Ascending aorta (tissue), 2 donors: ENCODE measurements at regions not wholly inside any gene's neighbourhood (a gene's known extent, or its start where the extent isn't known, plus 50 kb on each side); places are given as distances from the start of the nearest gene placed in this dataset.
A peak's percentile ranks its signal among the peaks of the same experiment; 100 is the strongest.

ENCODE experiments used
- DNase-seq, 2 donors: peaks; one replicate each; pipeline ENCODE4 v3.0.0-alpha.2; 2019; ENCODE audit warnings: low spot score in 2 of 2
- H3K27ac ChIP-seq, 2 donors: fragments of 200-600 bp; sonication (generic); one replicate each; pipeline ENCODE4 v1.5.1; 2016 to 2017; ENCODE audit warnings: mild to moderate bottlenecking in 1 of 2
- H3K27me3 ChIP-seq: fragments of 200-600 bp; sonication (generic); one replicate; pipeline ENCODE4 v1.5.1; 2017
- H3K36me3 ChIP-seq, 2 donors: fragments of 200-600 bp; sonication (generic); one replicate each; pipeline ENCODE4 v1.5.1; 2016
- H3K4me1 ChIP-seq, 2 donors: fragments of 200-600 bp; sonication (generic); one replicate each; pipeline ENCODE4 v1.5.1; 2016 to 2017; ENCODE audit warnings: mild to moderate bottlenecking in 1 of 2
- H3K4me3 ChIP-seq, 2 donors: fragments of 200-600 bp; sonication (generic); one replicate each; pipeline ENCODE4 v1.5.1; 2016 to 2017; ENCODE audit warnings: mild to moderate bottlenecking in 1 of 2
- H3K9me3 ChIP-seq, 2 donors: fragments of 200-600 bp; sonication (generic); one replicate each; pipeline ENCODE4 v1.5.1; 2016
- CTCF ChIP-seq, 3 experiments: fragments of 200-600 bp in 2 of 3; fragments of 450-650 bp in 1 of 3; sonication (generic) in 2 of 3; IDR thresholded peaks; one replicate each; pipeline ENCODE4 v1.5.1; 2016 to 2019; ENCODE audit warnings: antibody characterized with exemption in 3 of 3, mild to moderate bottlenecking in 1 of 3, moderate library complexity in 1 of 3
- intact Hi-C: fragments of 100-400 bp; cut with DNase I; formaldehyde crosslinking; loops from one replicate; pipeline ENCODE4 v1.15.1; 2023

- Histone ChIP-seq H3K4me1 (peaks cover 0 to 12% of the 10 kb centered on the region in 2 donors), H3K4me3 (no peak overlapping the region), H3K27me3 (no peaks in the 10 kb centered on the region), H3K27ac (no peak overlapping the region), H3K9me3 (no peaks in the 10 kb centered on the region), H3K36me3 (no peaks in the 10 kb centered on the region)
- intact Hi-C loops, result no loop called here
- no peak for TF ChIP-seq CTCF (IDR thresholded peaks at IDR 0.05)
- peak in 1 of 2 donors; percentile 35 for DNase-seq
These were observed 173.3 kb upstream of the TNP1 start for GRCh38 chr2:217033186-217033585.

DNA sequence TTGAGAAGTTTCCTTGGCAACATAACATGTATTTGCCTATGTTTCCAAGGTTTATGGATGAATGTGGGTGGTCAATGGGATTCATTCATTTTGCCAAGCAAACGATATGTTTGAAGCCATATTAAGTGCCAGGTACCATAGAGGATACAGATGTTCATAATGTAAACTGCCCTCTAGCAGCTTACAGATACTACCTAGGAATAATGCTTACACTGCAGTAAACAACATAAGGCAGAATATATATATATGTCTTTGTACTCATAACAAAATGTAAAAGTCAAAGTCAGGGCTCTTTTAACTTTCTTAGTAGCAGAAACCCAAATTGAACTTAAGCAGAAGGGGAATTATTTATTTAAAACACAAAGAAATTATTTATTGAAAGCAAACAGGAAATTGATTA lies 171.6 kb upstream of the TNP1 start:
- intact Hi-C loops, result no loop called here
- no peak for DNase-seq
- no peak for TF ChIP-seq CTCF (IDR thresholded peaks at IDR 0.05)
- H3K9me3 ChIP-seq, result no peaks in the 10 kb centered on the region
- no peaks in the 10 kb centered on the region for H3K36me3 ChIP-seq
- H3K4me1 ChIP-seq, result peaks cover 0 to 8% of the 10 kb centered on the region in 2 donors
- no peak overlapping the region for H3K27ac ChIP-seq
- H3K27me3 ChIP-seq, result no peaks in the 10 kb centered on the region
- no peak overlapping the region for H3K4me3 ChIP-seq

DNA sequence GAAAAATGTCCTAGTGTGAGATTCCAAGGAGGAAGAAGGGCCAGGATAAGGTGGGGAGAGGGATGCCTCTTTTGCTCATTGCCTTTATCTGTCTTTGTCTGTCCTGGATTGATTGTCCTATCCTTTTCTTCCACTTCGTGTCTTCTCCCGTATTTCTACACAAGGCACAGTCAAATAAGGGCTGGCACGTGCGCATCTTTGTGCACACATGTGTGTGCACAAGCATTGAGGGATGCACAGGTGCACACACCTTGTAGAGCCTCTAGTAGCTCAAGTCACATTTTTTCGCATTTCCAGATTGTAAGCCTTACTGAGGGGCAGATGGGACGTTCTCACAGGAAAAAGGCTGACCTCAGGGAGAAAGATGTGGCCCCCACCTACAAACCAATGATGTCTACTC lies 170.2 kb upstream of the TNP1 start:
- Histone ChIP-seq H3K27ac (no peak overlapping the region), H3K4me1 (no peaks in the 10 kb centered on the region), H3K9me3 (no peaks in the 10 kb centered on the region), H3K36me3 (no peaks in the 10 kb centered on the region), H3K4me3 (no peak overlapping the region), H3K27me3 (no peaks in the 10 kb centered on the region)
- intact Hi-C loops, result no loop called here
- no peak for DNase-seq
- no peak for TF ChIP-seq CTCF (IDR thresholded peaks at IDR 0.05)

- no peak for TF ChIP-seq CTCF (IDR thresholded peaks at IDR 0.05)
- Histone ChIP-seq H3K9me3 (no peaks in the 10 kb centered on the region), H3K36me3 (no peaks in the 10 kb centered on the region), H3K4me3 (no peak overlapping the region), H3K27me3 (no peaks in the 10 kb centered on the region), H3K27ac (no peak overlapping the region), H3K4me1 (no peaks in the 10 kb centered on the region)
- no peak for DNase-seq
- intact Hi-C loops, result no loop called here
These were observed 168.3 kb upstream of the TNP1 start for GRCh38 chr2:217028128-217028527.

DNA sequence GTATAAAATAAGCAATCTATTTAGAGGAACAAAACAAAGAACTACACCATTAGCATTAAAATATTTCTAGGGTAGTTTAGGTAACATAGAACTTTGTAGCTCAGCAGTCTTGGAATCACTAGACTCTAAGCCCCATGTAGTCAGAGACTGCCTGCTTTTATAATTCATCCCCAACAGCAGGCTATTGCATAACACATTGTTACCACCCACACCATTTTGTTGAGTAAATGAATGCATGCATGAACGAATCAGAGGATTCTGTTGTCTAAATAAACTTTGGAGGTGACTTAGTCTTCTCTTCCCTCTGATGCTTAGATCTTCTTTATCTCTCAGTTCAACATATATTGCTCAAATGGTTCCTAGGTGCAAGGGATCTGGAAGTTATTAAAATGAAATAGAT lies 167.6 kb upstream of the TNP1 start:
- Histone ChIP-seq H3K27ac (no peak overlapping the region), H3K4me1 (no peaks in the 10 kb centered on the region), H3K27me3 (no peaks in the 10 kb centered on the region), H3K9me3 (no peaks in the 10 kb centered on the region), H3K36me3 (no peaks in the 10 kb centered on the region), H3K4me3 (no peak overlapping the region)
- no peak for TF ChIP-seq CTCF (IDR thresholded peaks at IDR 0.05)
- DNase-seq, result no peak
- intact Hi-C loops, result no loop called here

DNA sequence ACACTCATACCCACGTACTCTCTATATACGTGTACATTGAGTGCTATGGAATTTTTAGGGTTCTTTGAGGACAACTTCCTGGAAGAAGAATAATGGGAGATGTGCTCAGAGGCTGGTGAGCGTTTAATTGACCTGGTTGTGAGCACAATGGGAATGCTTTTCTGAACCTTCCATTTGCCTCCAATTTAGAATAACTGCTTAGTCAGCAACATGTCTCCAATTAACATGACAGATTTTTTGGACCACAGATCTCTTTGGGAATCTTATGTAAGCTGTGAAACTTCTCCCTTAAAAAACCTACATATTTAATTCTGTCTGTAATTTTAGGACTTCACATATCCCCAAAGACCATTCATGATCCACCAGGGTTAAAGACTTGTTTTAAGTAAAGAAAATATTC lies 166.7 kb upstream of the TNP1 start:
- Histone ChIP-seq H3K9me3 (no peaks in the 10 kb centered on the region), H3K27ac (no peak overlapping the region), H3K4me3 (no peak overlapping the region), H3K4me1 (no peaks in the 10 kb centered on the region), H3K36me3 (no peaks in the 10 kb centered on the region), H3K27me3 (no peaks in the 10 kb centered on the region)
- DNase-seq, result no peak
- no peak for TF ChIP-seq CTCF (IDR thresholded peaks at IDR 0.05)
- intact Hi-C loops, result no loop called here
